HL-60 (cell line): ENCODE measurements at regions not wholly inside any gene's neighbourhood (a gene's known extent, or its start where the extent isn't known, plus 50 kb on each side); places are given as distances from the start of the nearest gene placed in this dataset.

Experiments
- POLR2AphosphoS5 ChIP-seq: IDR thresholded peaks from 2 replicates; pipeline ENCODE4 v1.6.1; 2012; ENCODE audit warnings: low read depth
- SPI1 ChIP-seq: IDR thresholded peaks from 2 replicates; pipeline ENCODE4 v1.6.1; 2012; ENCODE audit warnings: low read depth, mild to moderate bottlenecking, borderline replicate concordance
- TF ChIP-seq, protein P1 (sequence below): IDR thresholded peaks from one replicate; pipeline ENCODE4 v1.5.1; 2011; ENCODE audit warnings: low read length, control low read depth, inconsistent platforms; ENCODE audit not compliant: insufficient read depth

DNA sequence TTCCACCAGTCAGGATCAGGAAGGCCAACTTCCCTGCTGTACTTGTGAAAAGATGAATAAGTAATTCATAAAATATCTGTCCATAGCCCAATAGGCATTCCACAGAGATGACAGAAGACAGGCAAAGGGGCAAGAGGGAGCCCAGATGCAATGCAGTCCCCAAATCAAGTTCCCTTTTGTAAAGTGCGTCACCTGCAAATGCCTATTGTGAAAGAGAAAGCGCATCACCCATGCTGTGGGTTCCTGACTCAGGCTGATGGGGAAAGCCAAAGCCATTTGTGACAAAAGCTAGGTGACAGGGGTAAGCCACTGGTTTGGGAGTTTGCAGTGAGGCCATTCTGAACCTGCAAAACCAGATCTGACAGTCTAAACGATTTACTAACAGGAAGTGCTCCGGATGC, 157.5 kb upstream of the ZNF536 start:
- TF ChIP-seq, protein P1, sequence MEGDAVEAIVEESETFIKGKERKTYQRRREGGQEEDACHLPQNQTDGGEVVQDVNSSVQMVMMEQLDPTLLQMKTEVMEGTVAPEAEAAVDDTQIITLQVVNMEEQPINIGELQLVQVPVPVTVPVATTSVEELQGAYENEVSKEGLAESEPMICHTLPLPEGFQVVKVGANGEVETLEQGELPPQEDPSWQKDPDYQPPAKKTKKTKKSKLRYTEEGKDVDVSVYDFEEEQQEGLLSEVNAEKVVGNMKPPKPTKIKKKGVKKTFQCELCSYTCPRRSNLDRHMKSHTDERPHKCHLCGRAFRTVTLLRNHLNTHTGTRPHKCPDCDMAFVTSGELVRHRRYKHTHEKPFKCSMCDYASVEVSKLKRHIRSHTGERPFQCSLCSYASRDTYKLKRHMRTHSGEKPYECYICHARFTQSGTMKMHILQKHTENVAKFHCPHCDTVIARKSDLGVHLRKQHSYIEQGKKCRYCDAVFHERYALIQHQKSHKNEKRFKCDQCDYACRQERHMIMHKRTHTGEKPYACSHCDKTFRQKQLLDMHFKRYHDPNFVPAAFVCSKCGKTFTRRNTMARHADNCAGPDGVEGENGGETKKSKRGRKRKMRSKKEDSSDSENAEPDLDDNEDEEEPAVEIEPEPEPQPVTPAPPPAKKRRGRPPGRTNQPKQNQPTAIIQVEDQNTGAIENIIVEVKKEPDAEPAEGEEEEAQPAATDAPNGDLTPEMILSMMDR: no peak
- peak; percentile 12; the same call in 1 of the 2 replicates for TF ChIP-seq SPI1
- no peak for TF ChIP-seq POLR2AphosphoS5
